ENCODE measurements at regions not wholly inside any gene's neighbourhood (a gene's known extent, or its start where the extent isn't known, plus 50 kb on each side); places are given as distances from the start of the nearest gene placed in this dataset.

DNA sequence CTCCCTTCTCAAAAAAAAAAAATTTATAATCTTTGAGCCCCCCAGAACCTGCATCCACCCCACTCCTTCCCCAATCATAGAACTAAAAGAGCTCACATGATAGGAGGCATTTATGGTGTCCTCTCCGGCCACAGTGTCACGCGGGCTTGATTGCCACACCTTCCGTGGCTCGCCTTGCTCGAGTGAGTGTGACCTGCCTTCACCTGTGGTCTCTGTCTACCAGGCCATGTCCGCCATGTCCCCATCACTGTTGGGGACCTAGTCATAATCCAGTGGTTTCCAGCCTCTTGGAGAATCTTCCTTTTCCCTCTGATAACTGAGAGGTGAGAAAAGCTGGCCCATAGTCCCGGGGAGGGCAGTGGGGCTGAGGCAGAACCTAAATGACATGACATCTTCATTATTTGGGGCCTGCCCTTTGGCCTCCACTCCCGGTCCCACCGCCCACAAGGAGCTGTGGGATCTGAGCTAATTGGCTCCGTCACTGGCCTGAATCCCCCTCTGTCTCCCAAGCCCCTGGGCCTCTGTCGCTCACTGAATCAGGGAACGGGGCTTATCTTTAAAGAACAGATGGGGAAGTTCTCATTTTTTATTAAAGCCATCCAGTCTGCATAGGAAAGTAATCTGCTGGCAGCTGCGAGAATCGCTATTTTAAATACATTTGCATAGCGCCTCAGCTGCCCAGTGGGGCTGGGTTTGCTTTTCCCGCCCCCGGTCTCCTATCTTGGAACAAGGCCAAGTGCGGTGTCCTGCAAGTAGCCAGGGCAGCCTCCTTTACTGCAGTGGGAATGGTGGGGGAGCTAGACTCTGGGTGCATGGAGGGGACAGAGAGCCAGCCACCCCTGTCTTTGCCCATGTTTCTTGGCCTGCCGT, 197.6 kb upstream of the PMEPA1 start:
- TF ChIP-seq, protein P1, sequence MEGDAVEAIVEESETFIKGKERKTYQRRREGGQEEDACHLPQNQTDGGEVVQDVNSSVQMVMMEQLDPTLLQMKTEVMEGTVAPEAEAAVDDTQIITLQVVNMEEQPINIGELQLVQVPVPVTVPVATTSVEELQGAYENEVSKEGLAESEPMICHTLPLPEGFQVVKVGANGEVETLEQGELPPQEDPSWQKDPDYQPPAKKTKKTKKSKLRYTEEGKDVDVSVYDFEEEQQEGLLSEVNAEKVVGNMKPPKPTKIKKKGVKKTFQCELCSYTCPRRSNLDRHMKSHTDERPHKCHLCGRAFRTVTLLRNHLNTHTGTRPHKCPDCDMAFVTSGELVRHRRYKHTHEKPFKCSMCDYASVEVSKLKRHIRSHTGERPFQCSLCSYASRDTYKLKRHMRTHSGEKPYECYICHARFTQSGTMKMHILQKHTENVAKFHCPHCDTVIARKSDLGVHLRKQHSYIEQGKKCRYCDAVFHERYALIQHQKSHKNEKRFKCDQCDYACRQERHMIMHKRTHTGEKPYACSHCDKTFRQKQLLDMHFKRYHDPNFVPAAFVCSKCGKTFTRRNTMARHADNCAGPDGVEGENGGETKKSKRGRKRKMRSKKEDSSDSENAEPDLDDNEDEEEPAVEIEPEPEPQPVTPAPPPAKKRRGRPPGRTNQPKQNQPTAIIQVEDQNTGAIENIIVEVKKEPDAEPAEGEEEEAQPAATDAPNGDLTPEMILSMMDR (IDR thresholded peaks at IDR 0.05; ENCODE audit: low read depth, low read length): no peak
- no peak for TF ChIP-seq EZH2phosphoT487 (IDR thresholded peaks at IDR 0.05; ENCODE audit: low read depth)
